Activated CD8-positive, alpha-beta T cell treated with anti-CD3 and anti-CD28 coated beads, Interleukin-2, amount 10 ng/mL, durations not matched to agents 7 days and 5 days (primary cell): ENCODE measurements at regions not wholly inside any gene's neighbourhood (a gene's known extent, or its start where the extent isn't known, plus 50 kb on each side); places are given as distances from the start of the nearest gene placed in this dataset.

Experiments used
- ATAC-seq: fragments of 150-1000 bp; cut with Tn5 transposase; one replicate; pipeline ENCODE4 v1.10.0; 2021; ENCODE audit warnings: moderate library complexity
- CTCF ChIA-PET: fragments of 350-600 bp; sonication (Branson Sonifier 250); formaldehyde crosslinking; loops from one replicate; lab custom pipeline; 2021; ENCODE audit warnings: antibody characterized with exemption; lab: Charles Lee
- POLR2A ChIA-PET: fragments of 350-600 bp; sonication (Branson Sonifier 250); formaldehyde crosslinking; loops from one replicate; lab custom pipeline; 2021; ENCODE audit warnings: antibody characterized with exemption; lab: Charles Lee
- DNase-seq: peaks from one replicate; pipeline ENCODE4 v3.0.0-alpha.2; 2020
- H3K27ac Mint-ChIP-seq: one replicate; pipeline ENCODE4 v1.8.0; 2021; ENCODE audit warnings: mild to moderate bottlenecking, mixed read lengths
- H3K27me3 Mint-ChIP-seq: one replicate; pipeline ENCODE4 v1.8.0; 2021; ENCODE audit warnings: low read depth, mixed read lengths
- H3K36me3 Mint-ChIP-seq: one replicate; pipeline ENCODE4 v1.8.0; 2021; ENCODE audit warnings: low read depth, mixed read lengths
- H3K4me1 Mint-ChIP-seq: one replicate; pipeline ENCODE4 v1.8.0; 2021; ENCODE audit warnings: low read depth, mixed read lengths
- H3K4me3 Mint-ChIP-seq: one replicate; pipeline ENCODE4 v1.8.0; 2021; ENCODE audit warnings: mild to moderate bottlenecking, mixed read lengths
- H3K9me3 Mint-ChIP-seq: one replicate; pipeline ENCODE4 v1.8.0; 2022; ENCODE audit warnings: mixed read lengths; ENCODE audit not compliant: insufficient read depth

GRCh38 chr3:63086190-63086589 is 191.9 kb upstream of the SYNPR start:
- Mint-ChIP-seq H3K36me3 (no peaks in the 10 kb centered on the region), H3K27ac (no peak overlapping the region), H3K9me3 (peaks cover 10% of the 10 kb centered on the region), H3K4me1 (no peaks in the 10 kb centered on the region), H3K27me3 (no peaks in the 10 kb centered on the region), H3K4me3 (no peak overlapping the region)
- POLR2A ChIA-PET = no interaction called here
- DNase-seq = no peak
- CTCF ChIA-PET = no interaction called here
- no peak for ATAC-seq

GRCh38 chr3:63089007-63089750 is 188.9 kb upstream of the SYNPR start:
- H3K4me1 Mint-ChIP-seq = no peaks in the 10 kb centered on the region
- POLR2A ChIA-PET = no interaction called here
- DNase-seq = no peak
- CTCF ChIA-PET = no interaction called here
- no peak overlapping the region for H3K27ac Mint-ChIP-seq
- no peaks in the 10 kb centered on the region for H3K27me3 Mint-ChIP-seq
- no peak for ATAC-seq
- no peak overlapping the region for H3K4me3 Mint-ChIP-seq
- H3K36me3 Mint-ChIP-seq = no peaks in the 10 kb centered on the region
- no peaks in the 10 kb centered on the region for H3K9me3 Mint-ChIP-seq

- H3K27me3 Mint-ChIP-seq = no peaks in the 10 kb centered on the region
- CTCF ChIA-PET = no interaction called here
- H3K36me3 Mint-ChIP-seq = no peaks in the 10 kb centered on the region
- H3K9me3 Mint-ChIP-seq = no peaks in the 10 kb centered on the region
- DNase-seq (no peak), ATAC-seq (no peak)
- H3K27ac Mint-ChIP-seq = no peak overlapping the region
- H3K4me1 Mint-ChIP-seq = no peaks in the 10 kb centered on the region
- no peak overlapping the region for H3K4me3 Mint-ChIP-seq
- POLR2A ChIA-PET = no interaction called here
Observed at GRCh38 chr3:63089751-63090132, 188.4 kb upstream of the SYNPR start.

GRCh38 chr3:63090656-63091055 is 187.5 kb upstream of the SYNPR start:
- no peaks in the 10 kb centered on the region for H3K36me3 Mint-ChIP-seq
- H3K27ac Mint-ChIP-seq = no peak overlapping the region
- no peaks in the 10 kb centered on the region for H3K27me3 Mint-ChIP-seq
- H3K4me1 Mint-ChIP-seq = no peaks in the 10 kb centered on the region
- no peaks in the 10 kb centered on the region for H3K9me3 Mint-ChIP-seq
- no peak overlapping the region for H3K4me3 Mint-ChIP-seq
- no peak for ATAC-seq
- DNase-seq = no peak
- ChIA-PET POLR2A (no interaction called here), CTCF (no interaction called here)

GRCh38 chr3:63092515-63092914 is 185.6 kb upstream of the SYNPR start:
- CTCF ChIA-PET = no interaction called here
- ATAC-seq (no peak), DNase-seq (no peak)
- POLR2A ChIA-PET = no interaction called here
- H3K4me1 Mint-ChIP-seq = no peaks in the 10 kb centered on the region
- no peaks in the 10 kb centered on the region for H3K36me3 Mint-ChIP-seq
- no peaks in the 10 kb centered on the region for H3K27me3 Mint-ChIP-seq
- no peak overlapping the region for H3K27ac Mint-ChIP-seq
- H3K4me3 Mint-ChIP-seq = no peak overlapping the region
- H3K9me3 Mint-ChIP-seq = no peaks in the 10 kb centered on the region

- no peak overlapping the region for H3K4me3 Mint-ChIP-seq
- ChIA-PET POLR2A (no interaction called here), CTCF (interaction anchor here (0.7 kb wide), 1 partner anchor 890 kb away, joined by 3 read pairs; no protein-coding TSS in a partner anchor)
- DNase-seq = no peak
- H3K27me3 Mint-ChIP-seq = no peaks in the 10 kb centered on the region
- no peaks in the 10 kb centered on the region for H3K4me1 Mint-ChIP-seq
- no peaks in the 10 kb centered on the region for H3K9me3 Mint-ChIP-seq
- no peak overlapping the region for H3K27ac Mint-ChIP-seq
- ATAC-seq = no peak
- no peaks in the 10 kb centered on the region for H3K36me3 Mint-ChIP-seq
Observed at GRCh38 chr3:63094642-63095408, 183.3 kb upstream of the SYNPR start.

GRCh38 chr3:63096248-63097058 is 181.7 kb upstream of the SYNPR start:
- no peak overlapping the region for H3K27ac Mint-ChIP-seq
- no peaks in the 10 kb centered on the region for H3K27me3 Mint-ChIP-seq
- no peak for DNase-seq
- no peak overlapping the region for H3K4me3 Mint-ChIP-seq
- ChIA-PET POLR2A (no interaction called here), CTCF (no interaction called here)
- H3K4me1 Mint-ChIP-seq = no peaks in the 10 kb centered on the region
- no peaks in the 10 kb centered on the region for H3K36me3 Mint-ChIP-seq
- no peak for ATAC-seq
- no peaks in the 10 kb centered on the region for H3K9me3 Mint-ChIP-seq

- POLR2A ChIA-PET = no interaction called here
- H3K36me3 Mint-ChIP-seq = no peaks in the 10 kb centered on the region
- ATAC-seq = no peak
Observed at GRCh38 chr3:63097396-63097795, 180.7 kb upstream of the SYNPR start.

GRCh38 chr3:63116922-63117321 is 161.2 kb upstream of the SYNPR start:
- Mint-ChIP-seq H3K36me3 (no peaks in the 10 kb centered on the region), H3K4me3 (no peak overlapping the region), H3K27me3 (no peaks in the 10 kb centered on the region), H3K4me1 (no peaks in the 10 kb centered on the region), H3K27ac (no peak overlapping the region), H3K9me3 (no peaks in the 10 kb centered on the region)
- ATAC-seq (no peak), DNase-seq (no peak)
- ChIA-PET CTCF (no interaction called here), POLR2A (no interaction called here)

More at GRCh38 chr3:63097396-63097795, 180.7 kb upstream of the SYNPR start:
- Mint-ChIP-seq H3K27ac (no peak overlapping the region), H3K4me1 (no peaks in the 10 kb centered on the region), H3K9me3 (no peaks in the 10 kb centered on the region), H3K27me3 (no peaks in the 10 kb centered on the region), H3K4me3 (no peak overlapping the region)
- CTCF ChIA-PET = no interaction called here
- no peak for DNase-seq

GRCh38 chr3:63124090-63124489 is 154.0 kb upstream of the SYNPR start:
- no peaks in the 10 kb centered on the region for H3K9me3 Mint-ChIP-seq

GRCh38 chr3:63126530-63126929 is 151.6 kb upstream of the SYNPR start:
- Mint-ChIP-seq H3K36me3 (no peaks in the 10 kb centered on the region), H3K4me3 (no peak overlapping the region), H3K4me1 (no peaks in the 10 kb centered on the region), H3K27ac (no peak overlapping the region), H3K9me3 (no peaks in the 10 kb centered on the region), H3K27me3 (no peaks in the 10 kb centered on the region)
- POLR2A ChIA-PET = no interaction called here
- DNase-seq (no peak), ATAC-seq (no peak)
- CTCF ChIA-PET = no interaction called here

More at GRCh38 chr3:63124090-63124489, 154.0 kb upstream of the SYNPR start:
- no peaks in the 10 kb centered on the region for H3K27me3 Mint-ChIP-seq
- ChIA-PET CTCF (no interaction called here), POLR2A (no interaction called here)
- ATAC-seq (no peak), DNase-seq (no peak)
- no peak overlapping the region for H3K4me3 Mint-ChIP-seq
- H3K4me1 Mint-ChIP-seq = no peaks in the 10 kb centered on the region
- H3K27ac Mint-ChIP-seq = no peak overlapping the region
- H3K36me3 Mint-ChIP-seq = no peaks in the 10 kb centered on the region

GRCh38 chr3:63128380-63128779 is 149.7 kb upstream of the SYNPR start:
- H3K27ac Mint-ChIP-seq = no peak overlapping the region
- no peak overlapping the region for H3K4me3 Mint-ChIP-seq
- no peaks in the 10 kb centered on the region for H3K36me3 Mint-ChIP-seq
- no peaks in the 10 kb centered on the region for H3K4me1 Mint-ChIP-seq
- ATAC-seq (no peak), DNase-seq (no peak)
- POLR2A ChIA-PET = no interaction called here
- CTCF ChIA-PET = no interaction called here
- H3K9me3 Mint-ChIP-seq = no peaks in the 10 kb centered on the region
- H3K27me3 Mint-ChIP-seq = no peaks in the 10 kb centered on the region
